B cell (primary cell): ENCODE measurements at regions not wholly inside any gene's neighbourhood (a gene's known extent, or its start where the extent isn't known, plus 50 kb on each side); places are given as distances from the start of the nearest gene placed in this dataset.
"Not testable (repeated sequence)": the region's sequence is repeated elsewhere in the genome, so short reads cannot be mapped to it uniquely, and the experiment has no call there.

ENCODE experiments used
- ATAC-seq: fragments of 200-7000 bp; cut with Tn5 transposase; one replicate; pipeline ENCODE4 v1.10.0; 2021; ENCODE audit warnings: low read depth, mild to moderate bottlenecking, moderate number of reproducible peaks, moderate library complexity
- CTCF ChIA-PET: fragments of 350-600 bp; sonication (Branson Sonifier 250); formaldehyde crosslinking; loops from one replicate; lab custom pipeline; 2021; ENCODE audit warnings: antibody characterized with exemption, inconsistent platforms; lab: Charles Lee
- POLR2A ChIA-PET: fragments of 350-600 bp; sonication (Branson Sonifier 250); formaldehyde crosslinking; loops from one replicate; lab custom pipeline; 2021; ENCODE audit warnings: antibody characterized with exemption; lab: Charles Lee
- DNase-seq: peaks from one replicate; pipeline ENCODE4 v3.0.0; 2013
- H2AFZ ChIP-seq: 2 replicates; pipeline ENCODE4 v1.6.1; 2012; ENCODE audit warnings: mild to moderate bottlenecking, low read depth, low read length; ENCODE audit not compliant: insufficient read depth, poor library complexity, severe bottlenecking
- H3K27ac ChIP-seq, 2 donors: 1 replicate in 1 of 2; 2 replicates in 1 of 2; pipeline ENCODE4 v1.5.1; 2012 to 2013; ENCODE audit warnings: low read length in 2 of 2, mild to moderate bottlenecking in 2 of 2, moderate library complexity in 1 of 2
- H3K27me3 ChIP-seq, 4 experiments: fragments of 200-600 bp in 1 of 4; sonication (generic) in 1 of 4; replicated peaks in 1 of 4; 1 replicate in 2 of 4; 2 replicates in 2 of 4; pipeline versions ENCODE4 v1.6.1 to v1.7.0; 2013 to 2016; ENCODE audit warnings: low read length in 3 of 4, mild to moderate bottlenecking in 2 of 4, mixed read lengths in 1 of 4, moderate library complexity in 1 of 4; ENCODE audit not compliant: insufficient read depth in 4 of 4, control insufficient read depth in 3 of 4; ENCODE audit errors: control extremely low read depth in 1 of 4
- H3K36me3 ChIP-seq, 2 experiments: replicated peaks in 1 of 2; 1 replicate in 1 of 2; 2 replicates in 1 of 2; pipeline versions ENCODE4 v1.6.1 to v1.7.1; 2013; ENCODE audit warnings: low read length in 1 of 2; ENCODE audit not compliant: insufficient read depth in 2 of 2, control insufficient read depth in 1 of 2; ENCODE audit errors: control extremely low read depth in 1 of 2, extremely low read depth in 1 of 2
- H3K4me1 ChIP-seq, 2 donors: fragments of 200-600 bp in 1 of 2; sonication (generic) in 1 of 2; 1 replicate in 1 of 2; 2 replicates in 1 of 2; pipeline versions ENCODE4 v1.5.1 to v1.6.1; 2013 to 2017; ENCODE audit warnings: low read length in 2 of 2; ENCODE audit not compliant: control insufficient read depth in 2 of 2, insufficient read depth in 2 of 2
- H3K4me2 ChIP-seq: replicated peaks from 2 replicates; pipeline ENCODE3; 2012; ENCODE audit warnings: mild to moderate bottlenecking, low read depth, low read length; ENCODE audit not compliant: poor library complexity, severe bottlenecking
- H3K4me3 ChIP-seq, 5 experiments: fragments of 200-600 bp in 1 of 5; sonication (generic) in 1 of 5; 1 replicate in 3 of 5; 2 replicates in 2 of 5; pipeline versions ENCODE4 v1.5.1 to v1.7.0; 2011 to 2016; ENCODE audit warnings: low read length in 4 of 5, mild to moderate bottlenecking in 4 of 5, low read depth in 2 of 5, control low read depth in 1 of 5, moderate library complexity in 1 of 5; ENCODE audit not compliant: insufficient read depth in 1 of 5; ENCODE audit errors: control extremely low read depth in 1 of 5, extremely low read depth in 1 of 5
- H3K79me2 ChIP-seq: fragments of 200-600 bp; sonication (generic); one replicate; pipeline ENCODE4 v1.6.0; 2016; ENCODE audit warnings: low read length; ENCODE audit not compliant: control insufficient read depth, insufficient read depth
- H3K9ac ChIP-seq: fragments of 200-600 bp; sonication (generic); 2 replicates; pipeline ENCODE4 v1.6.1; 2017; ENCODE audit warnings: mild to moderate bottlenecking, low read length, moderate library complexity
- H3K9me3 ChIP-seq, 3 donors: one replicate each; pipeline versions ENCODE4 v1.6.1 to v1.7.1; 2013; ENCODE audit warnings: low read length in 2 of 3; ENCODE audit not compliant: control insufficient read depth in 2 of 3, insufficient read depth in 1 of 3; ENCODE audit errors: control extremely low read depth in 1 of 3
- H4K20me1 ChIP-seq: 2 replicates; pipeline ENCODE4 v1.6.0; 2012; ENCODE audit warnings: mild to moderate bottlenecking, low read length; ENCODE audit not compliant: insufficient read depth, control insufficient read depth, poor library complexity, severe bottlenecking
- H3K27ac Mint-ChIP-seq: one replicate; pipeline ENCODE4 v1.8.0; 2021; ENCODE audit warnings: mixed read lengths
- H3K27me3 Mint-ChIP-seq: one replicate; pipeline ENCODE4 v1.8.0; 2021; ENCODE audit warnings: mixed read lengths
- H3K4me1 Mint-ChIP-seq: one replicate; pipeline ENCODE4 v1.8.0; 2021; ENCODE audit warnings: mixed read lengths
- H3K4me3 Mint-ChIP-seq: one replicate; pipeline ENCODE4 v1.8.0; 2021; ENCODE audit warnings: mixed read lengths
- H3K9me3 Mint-ChIP-seq: one replicate; pipeline ENCODE4 v1.8.0; 2022; ENCODE audit warnings: mixed read lengths; ENCODE audit not compliant: insufficient read depth
- CTCF ChIP-seq: fragments of 200-600 bp; IDR thresholded peaks from one replicate; pipeline ENCODE4 v1.8.0; 2022; ENCODE audit warnings: antibody characterized with exemption, mild to moderate bottlenecking
- EZH2 ChIP-seq: IDR thresholded peaks from 2 replicates; pipeline ENCODE4 v1.6.1; 2012; ENCODE audit warnings: borderline replicate concordance, low read depth, mild to moderate bottlenecking, moderate library complexity, low read length; ENCODE audit not compliant: insufficient read depth, poor library complexity, severe bottlenecking
- WGBS: methylation state at CpG from one replicate; pipeline ENCODE4 v1.1.5; 2013; ENCODE audit warnings: missing lambda C conversion rate; ENCODE audit not compliant: insufficient coverage; 5-methylcytosine and 5-hydroxymethylcytosine counted together
- intact Hi-C: fragments of 100-400 bp; cut with micrococcal nuclease; formaldehyde crosslinking; loops from one replicate; pipeline ENCODE4 v1.10.0; 2022

- Histone ChIP-seq H3K9me3 (no peaks in the 10 kb centered on the region), H3K4me2 (no peak overlapping the region), H3K4me1 (no peaks in the 10 kb centered on the region), H4K20me1 (no peaks in the 10 kb centered on the region), H3K36me3 (no peaks in the 10 kb centered on the region), H3K27me3 (no peaks in the 10 kb centered on the region), H3K4me3 (no peak overlapping the region), H2AFZ (no peak overlapping the region), H3K9ac (no peak overlapping the region), H3K27ac (no peak overlapping the region), H3K79me2 (no peaks in the 10 kb centered on the region)
- no peak for ATAC-seq
- peaks cover 5% of the 10 kb centered on the region for H3K9me3 Mint-ChIP-seq
- no peak for TF ChIP-seq CTCF
- no peak for TF ChIP-seq EZH2
- intact Hi-C loops, result no loop called here
- WGBS, result no CpG with 5 or more reads among the region's 2 CpGs
- POLR2A ChIA-PET, result no interaction called here
- CTCF ChIA-PET, result no interaction called here
- H3K27me3 Mint-ChIP-seq, result no peaks in the 10 kb centered on the region
- DNase-seq, result no peak
- no peak overlapping the region for H3K27ac Mint-ChIP-seq
- no peak overlapping the region for H3K4me3 Mint-ChIP-seq
- H3K4me1 Mint-ChIP-seq, result no peaks in the 10 kb centered on the region
These were observed 231.7 kb downstream of the AASDHPPT start for GRCh38 chr11:106309070-106309684.

GRCh38 chr11:106311531-106312230 is 234.2 kb downstream of the AASDHPPT start:
- intact Hi-C loops, result no loop called here
- no peak for ATAC-seq
- Mint-ChIP-seq H3K27me3 (no peaks in the 10 kb centered on the region), H3K27ac (no peak overlapping the region), H3K9me3 (peaks cover 2% of the 10 kb centered on the region), H3K4me3 (no peak overlapping the region), H3K4me1 (no peaks in the 10 kb centered on the region)
- Histone ChIP-seq H3K4me1 (no peaks in the 10 kb centered on the region), H3K79me2 (no peaks in the 10 kb centered on the region), H3K27ac (no peak overlapping the region), H3K9me3 (no peaks in the 10 kb centered on the region), H3K36me3 (no peaks in the 10 kb centered on the region), H2AFZ (no peak overlapping the region), H4K20me1 (no peaks in the 10 kb centered on the region), H3K9ac (no peak overlapping the region), H3K4me3 (no peak overlapping the region), H3K27me3 (no peaks in the 10 kb centered on the region), H3K4me2 (no peak overlapping the region)
- no peak for DNase-seq
- TF ChIP-seq CTCF, result no peak
- TF ChIP-seq EZH2, result no peak
- ChIA-PET POLR2A (no interaction called here), CTCF (no interaction called here)
- 89% methylated on average over 1 of the region's 3 CpGs for WGBS

GRCh38 chr11:106317208-106317773 is 239.8 kb downstream of the AASDHPPT start:
- intact Hi-C loops, DNase-seq, H3K27ac Mint-ChIP-seq, H3K27me3 ChIP-seq, H3K36me3 ChIP-seq, H3K9me3 ChIP-seq, H3K4me2 ChIP-seq, H3K9ac ChIP-seq, H3K79me2 ChIP-seq, POLR2A ChIA-PET, H3K9me3 Mint-ChIP-seq, H3K27ac ChIP-seq, H3K4me1 ChIP-seq, H3K4me3 ChIP-seq, H4K20me1 ChIP-seq, H2AFZ ChIP-seq, ATAC-seq, CTCF ChIA-PET, H3K4me3 Mint-ChIP-seq, H3K4me1 Mint-ChIP-seq, H3K27me3 Mint-ChIP-seq: not testable (repeated sequence)
- 98% methylated on average over 14 of the region's 36 CpGs for WGBS
